ENCODE measurements at regions not wholly inside any gene's neighbourhood (a gene's known extent, or its start where the extent isn't known, plus 50 kb on each side); places are given as distances from the start of the nearest gene placed in this dataset.

- no peak for TF ChIP-seq USF2 (CRISPR knock-in tag; IDR thresholded peaks at IDR 0.05)
- no peak for TF ChIP-seq USF1 (CRISPR knock-in tag; IDR thresholded peaks at IDR 0.05)
- no peak for TF ChIP-seq MAZ (CRISPR knock-in tag; conservative IDR thresholded peaks at IDR 0.05 in 1 of 2, IDR thresholded peaks at IDR 0.05 in 1 of 2)
- TF ChIP-seq ZFPM2 (CRISPR knock-in tag; IDR thresholded peaks at IDR 0.05): no peak
- TF ChIP-seq POLR3A (IDR thresholded peaks at IDR 0.05; ENCODE audit: borderline replicate concordance, extremely low read depth, insufficient read depth, insufficient read length): no peak
- no peak for TF ChIP-seq FOXK1 (CRISPR knock-in tag; IDR thresholded peaks at IDR 0.05; ENCODE audit: borderline replicate concordance)
- TF ChIP-seq KLF1 (tag; IDR thresholded peaks at IDR 0.05): no peak
- TF ChIP-seq CTCF (IDR thresholded peaks at IDR 0.05 in 2 of 3, conservative IDR thresholded peaks at IDR 0.05 in 1 of 3; ENCODE audit: insufficient read depth in 2 of 3, low read depth in 1 of 3, low read length in 3 of 3): no peak
Observed at GRCh38 chr7:16023046-16023445, 336.6 kb upstream of the MEOX2 start.
